Endothelial cell of umbilical vein (primary cell): ENCODE measurements at regions not wholly inside any gene's neighbourhood (a gene's known extent, or its start where the extent isn't known, plus 50 kb on each side); places are given as distances from the start of the nearest gene placed in this dataset.

Experiments used
- BruUV-seq: library from RNA; stranded (reverse); fragments of 400-500 nt; replicated peaks from 2 replicates; lab custom pipeline; 2021; lab: Mats Ljungman, UMichigan
- CTCF ChIA-PET: fragments of 300-600, 350-600 bp; sonication (Branson Sonifier 250); formaldehyde crosslinking; loops from one replicate; lab custom pipeline; 2021; ENCODE audit warnings: antibody characterized with exemption, inconsistent platforms; lab: Charles Lee
- POLR2A ChIA-PET: fragments of 300-600, 350-600 bp; sonication (Branson Sonifier 250); formaldehyde crosslinking; loops from one replicate; lab custom pipeline; 2021; ENCODE audit warnings: antibody characterized with exemption, inconsistent platforms; lab: Charles Lee
- DNase-seq: peaks from one replicate; pipeline ENCODE4 v3.0.0-alpha.2; 2011; ENCODE audit warnings: low read depth, low spot score
- FAIRE-seq: peaks from 2 replicates; lab custom pipeline; 2011; peaks lifted over from hg19 to GRCh38; lab: Jason Lieb, UNC
- H2AFZ ChIP-seq: 2 replicates; pipeline ENCODE4 v1.6.0; 2012; ENCODE audit warnings: low read depth, low read length, control low read depth, inconsistent platforms
- H3K27ac ChIP-seq: 2 replicates; pipeline ENCODE4 v1.5.1; 2011; ENCODE audit warnings: low read depth, mild to moderate bottlenecking, control low read depth, low read length, moderate library complexity; ENCODE audit not compliant: insufficient read depth
- H3K27me3 ChIP-seq, 2 experiments: 2 replicates each; pipeline versions ENCODE4 v1.6.0 to v1.6.1; 2011; ENCODE audit warnings: low read length in 2 of 2, mixed read lengths in 1 of 2; ENCODE audit not compliant: control insufficient read depth in 2 of 2, insufficient read depth in 2 of 2
- H3K36me3 ChIP-seq, 2 experiments: 2 replicates in 1 of 2; 3 replicates in 1 of 2; pipeline ENCODE4 v1.5.1; 2011; ENCODE audit warnings: low read length in 2 of 2, mild to moderate bottlenecking in 1 of 2, moderate library complexity in 1 of 2; ENCODE audit not compliant: control insufficient read depth in 2 of 2, insufficient read depth in 2 of 2; ENCODE audit errors: extremely low read depth in 1 of 2
- H3K4me1 ChIP-seq: 3 replicates; pipeline ENCODE4 v1.5.1; 2011; ENCODE audit warnings: mild to moderate bottlenecking, low read length; ENCODE audit not compliant: control insufficient read depth, insufficient read depth; ENCODE audit errors: extremely low read depth
- H3K4me2 ChIP-seq: 2 replicates; pipeline ENCODE4 v1.6.1; 2011; ENCODE audit warnings: low read length, control low read depth, mixed read lengths; ENCODE audit not compliant: insufficient read depth
- H3K4me3 ChIP-seq, 3 experiments: fragments of 200-600 bp in 1 of 3; sonication (generic), shearing (Covaris generic) in 1 of 3; replicated peaks in 1 of 3; 2 replicates each; pipeline ENCODE4 v1.5.1; 2011 to 2016; ENCODE audit warnings: control low read depth in 3 of 3, low read length in 3 of 3, mild to moderate bottlenecking in 2 of 3, inconsistent platforms in 1 of 3, low read depth in 1 of 3, moderate library complexity in 1 of 3; ENCODE audit not compliant: insufficient read depth in 1 of 3
- H3K79me2 ChIP-seq: 2 replicates; pipeline ENCODE4 v1.6.0; 2012; ENCODE audit warnings: low read length, inconsistent platforms; ENCODE audit not compliant: control insufficient read depth, insufficient read depth
- H3K9ac ChIP-seq: replicated peaks from 2 replicates; pipeline ENCODE3; 2011; ENCODE audit warnings: low read length, control low read depth; ENCODE audit not compliant: insufficient read depth; ENCODE audit errors: extremely low read depth
- H3K9me1 ChIP-seq: replicated peaks from 3 replicates; pipeline ENCODE4 v1.6.0; 2011; ENCODE audit warnings: mild to moderate bottlenecking, low read length; ENCODE audit not compliant: control insufficient read depth, insufficient read depth; ENCODE audit errors: extremely low read depth
- H3K9me3 ChIP-seq: replicated peaks from 2 replicates; pipeline ENCODE4 v1.5.1; 2012; ENCODE audit warnings: low read length, inconsistent platforms; ENCODE audit not compliant: control insufficient read depth, insufficient read depth
- H4K20me1 ChIP-seq: replicated peaks from 2 replicates; pipeline ENCODE3; 2011; ENCODE audit warnings: mild to moderate bottlenecking, low read length; ENCODE audit not compliant: control insufficient read depth, insufficient read depth; ENCODE audit errors: extremely low read depth
- EZH2 ChIP-seq: IDR thresholded peaks from 2 replicates; pipeline ENCODE4 v1.6.1; 2012; ENCODE audit warnings: borderline replicate concordance, low read depth, mild to moderate bottlenecking, moderate library complexity, low read length, inconsistent platforms; ENCODE audit not compliant: severe bottlenecking
- FOS ChIP-seq: IDR thresholded peaks from 2 replicates; pipeline ENCODE4 v1.6.1; 2011; ENCODE audit warnings: mild to moderate bottlenecking, low read length, moderate library complexity, borderline replicate concordance; ENCODE audit not compliant: insufficient read depth
- GATA2 ChIP-seq: IDR thresholded peaks from 2 replicates; pipeline ENCODE4 v1.7.0; 2011; ENCODE audit warnings: low read depth, mild to moderate bottlenecking, moderate library complexity, mixed read lengths, low read length; ENCODE audit not compliant: insufficient read length, insufficient read depth
- JUN ChIP-seq: IDR thresholded peaks from 2 replicates; pipeline ENCODE4 v1.6.1; 2011; ENCODE audit warnings: borderline replicate concordance, low read depth; ENCODE audit not compliant: insufficient read length, insufficient read depth
- MYC ChIP-seq: IDR thresholded peaks from one replicate; pipeline ENCODE4 v1.6.1; 2011; ENCODE audit warnings: mild to moderate bottlenecking, low read depth, low read length
- POLR2A ChIP-seq: IDR thresholded peaks from 2 replicates; pipeline ENCODE4 v1.6.1; 2012; ENCODE audit warnings: low read depth, mild to moderate bottlenecking, control low read depth, low read length
- POLR2AphosphoS5 ChIP-seq: IDR thresholded peaks from 2 replicates; pipeline ENCODE4 v1.6.1; 2012; ENCODE audit warnings: low read depth, mild to moderate bottlenecking, control low read depth, low read length, moderate library complexity; ENCODE audit not compliant: insufficient read depth
- dilution Hi-C: fragments of 300-500 bp; cut with MboI; formaldehyde crosslinking; loops from one replicate; pipeline ENCODE4 v1.15.0; 2019; ENCODE audit warnings: low sequenced_read_pairs; ENCODE audit not compliant: extremely low pct_ligation_motif_present
- intact Hi-C: fragments of 100-400 bp; cut with micrococcal nuclease; formaldehyde crosslinking; loops from one replicate; pipeline ENCODE4 v1.10.0; 2022
- TF ChIP-seq, protein P1 (sequence below): IDR thresholded peaks from 2 replicates; pipeline ENCODE4 v1.6.1; 2011; ENCODE audit not compliant: insufficient read depth, insufficient read length

- DNase-seq (no peak), FAIRE-seq (no peak)
- no peak overlapping the region for H3K27ac ChIP-seq
- no peaks in the 10 kb centered on the region for H4K20me1 ChIP-seq
- no peak overlapping the region for H2AFZ ChIP-seq
- no peak overlapping the region for H3K4me2 ChIP-seq
- intact Hi-C loops (no loop called here), dilution Hi-C loops (no loop called here)
- no peak for TF ChIP-seq FOS
- no peak for TF ChIP-seq MYC
- TF ChIP-seq EZH2: no peak
- TF ChIP-seq POLR2A: no peak
- no peak for TF ChIP-seq JUN
- no peak for TF ChIP-seq POLR2AphosphoS5
- no peaks in the 10 kb centered on the region for H3K4me1 ChIP-seq
- CTCF ChIA-PET: no interaction called here
- H3K4me3 ChIP-seq: no peak overlapping the region
- peaks cover 0 to 2% of the 10 kb centered on the region in 2 experiments for H3K27me3 ChIP-seq
- H3K79me2 ChIP-seq: no peaks in the 10 kb centered on the region
- H3K9me3 ChIP-seq: no peaks in the 10 kb centered on the region
- no peak overlapping the region for H3K9ac ChIP-seq
- no peaks in the 10 kb centered on the region for H3K36me3 ChIP-seq
- POLR2A ChIA-PET: no interaction called here
- no peaks in the 10 kb centered on the region for H3K9me1 ChIP-seq
- BruUV-seq: no TSS peak
Observed at GRCh38 chr3:116905334-116905733, 195.8 kb downstream of the TUSC7 start.

DNA sequence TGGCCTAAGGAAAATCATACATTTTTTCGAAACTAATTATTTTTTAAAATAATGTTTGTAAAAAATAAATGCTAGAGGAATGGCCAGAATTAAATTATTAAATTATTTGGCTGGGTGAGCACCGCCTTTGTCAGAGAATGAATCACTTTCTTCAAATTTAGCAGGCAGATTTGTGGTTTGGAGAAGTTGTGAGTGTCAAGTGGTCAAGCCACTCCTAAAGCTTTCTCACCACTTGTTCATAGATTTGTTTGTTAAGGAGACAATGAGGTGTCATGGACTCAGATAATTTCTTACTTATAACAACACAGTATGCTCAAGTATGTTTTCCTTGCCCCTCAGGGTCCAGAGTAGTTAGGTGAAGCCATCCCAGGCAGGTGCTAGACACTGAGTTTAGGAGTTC is 196.2 kb downstream of the TUSC7 start:
- no TSS peak for BruUV-seq
- no peak overlapping the region for H3K4me2 ChIP-seq
- H3K4me3 ChIP-seq: no peak overlapping the region
- no peak for DNase-seq
- no peak overlapping the region for H2AFZ ChIP-seq
- no peaks in the 10 kb centered on the region for H3K9me1 ChIP-seq
- H3K36me3 ChIP-seq: no peaks in the 10 kb centered on the region
- no peaks in the 10 kb centered on the region for H4K20me1 ChIP-seq
- H3K27me3 ChIP-seq: peaks cover 0 to 4% of the 10 kb centered on the region in 2 experiments
- no peaks in the 10 kb centered on the region for H3K4me1 ChIP-seq
- no peaks in the 10 kb centered on the region for H3K9me3 ChIP-seq
- intact Hi-C loops: no loop called here
- CTCF ChIA-PET: no interaction called here
- H3K9ac ChIP-seq: no peak overlapping the region
- no peak overlapping the region for H3K27ac ChIP-seq
- no peaks in the 10 kb centered on the region for H3K79me2 ChIP-seq
- TF ChIP-seq JUN: no peak
- TF ChIP-seq GATA2: no peak
- no peak for TF ChIP-seq EZH2
- no peak for TF ChIP-seq POLR2AphosphoS5
- TF ChIP-seq, protein P1, sequence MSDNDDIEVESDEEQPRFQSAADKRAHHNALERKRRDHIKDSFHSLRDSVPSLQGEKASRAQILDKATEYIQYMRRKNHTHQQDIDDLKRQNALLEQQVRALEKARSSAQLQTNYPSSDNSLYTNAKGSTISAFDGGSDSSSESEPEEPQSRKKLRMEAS: no peak
- no peak for TF ChIP-seq FOS
- no peak for TF ChIP-seq MYC
- dilution Hi-C loops: no loop called here
- POLR2A ChIA-PET: no interaction called here
- FAIRE-seq: no peak
